Stomach (tissue), 4 donors: ENCODE measurements at regions not wholly inside any gene's neighbourhood (a gene's known extent, or its start where the extent isn't known, plus 50 kb on each side); places are given as distances from the start of the nearest gene placed in this dataset.

Source experiments
- CTCF ChIP-seq, 7 experiments: fragments of 450-650 bp in 4 of 7; fragments of 200-600 bp in 3 of 7; sonication (generic) in 3 of 7; IDR thresholded peaks; one replicate each; pipeline ENCODE4 v1.5.1; 2016 to 2019; ENCODE audit warnings: antibody characterized with exemption in 7 of 7, control low read depth in 2 of 7, mild to moderate bottlenecking in 1 of 7
- EP300 ChIP-seq: sonication (generic); formaldehyde crosslinking; IDR thresholded peaks from one replicate; pipeline ENCODE4 v1.6.1; 2017; ENCODE audit warnings: antibody characterized with exemption
- POLR2A ChIP-seq, 4 donors: fragments of 450-650 bp; IDR thresholded peaks; one replicate each; pipeline ENCODE4 v1.6.1; 2016; ENCODE audit warnings: antibody characterized with exemption in 4 of 4, control low read depth in 2 of 4, mild to moderate bottlenecking in 1 of 4, moderate library complexity in 1 of 4
- POLR2AphosphoS5 ChIP-seq, 3 donors: sonication (generic); formaldehyde crosslinking; IDR thresholded peaks; one replicate each; pipeline ENCODE4 v1.6.1; 2016; ENCODE audit warnings: antibody characterized with exemption in 3 of 3

- TF ChIP-seq CTCF (IDR thresholded peaks at IDR 0.05) (no peak), POLR2A (IDR thresholded peaks at IDR 0.05) (no peak), EP300 (no peak), POLR2AphosphoS5 (IDR thresholded peaks at IDR 0.05) (no peak)
Observed at GRCh38 chr1:213457186-213457585, 406.1 kb downstream of the RPS6KC1 start.
